ENCODE measurements at regions not wholly inside any gene's neighbourhood (a gene's known extent, or its start where the extent isn't known, plus 50 kb on each side); places are given as distances from the start of the nearest gene placed in this dataset.

- H3K9ac ChIP-seq (ENCODE audit: insufficient read depth, low read length) = no peak overlapping the region
- no peak for DNase-seq (ENCODE audit: low read depth in 2 of 2)
- H3K4me3 ChIP-seq (replicated peaks in 1 of 4; ENCODE audit: control extremely low read depth in 1 of 4, insufficient read depth in 1 of 4, low read depth in 3 of 4, low read length in 4 of 4) = no peak overlapping the region
- H3K36me3 ChIP-seq (ENCODE audit: control insufficient read depth, insufficient read depth, low read length) = no peaks in the 10 kb centered on the region
- no peak overlapping the region for H3K27ac ChIP-seq (ENCODE audit: insufficient read depth, low read length)
- H3K4me1 ChIP-seq (ENCODE audit: control insufficient read depth, extremely low read depth, insufficient read depth, low read length) = no peaks in the 10 kb centered on the region
- TF ChIP-seq CTCF (conservative IDR thresholded peaks at IDR 0.05 in 1 of 2, IDR thresholded peaks at IDR 0.05 in 1 of 2; ENCODE audit: low read depth in 1 of 2, low read length in 2 of 2) (no peak), EZH2 (IDR thresholded peaks at IDR 0.05; ENCODE audit: low read length, missing control alignments) (no peak)
- no peaks in the 10 kb centered on the region for H3K79me2 ChIP-seq (ENCODE audit: control insufficient read depth, insufficient read depth, low read length)
- no peak overlapping the region for H2AFZ ChIP-seq (ENCODE audit: low read length)
- no peaks in the 10 kb centered on the region for H3K9me3 ChIP-seq (ENCODE audit: control insufficient read depth, insufficient read depth, low read depth, low read length)
- H3K4me2 ChIP-seq (ENCODE audit: extremely low read depth, insufficient read depth, low read length) = no peak overlapping the region
- no peaks in the 10 kb centered on the region for H3K27me3 ChIP-seq (ENCODE audit: control insufficient read depth, insufficient read depth, low read length)
- H4K20me1 ChIP-seq (ENCODE audit: control insufficient read depth, extremely low read depth, insufficient read depth, low read length) = no peaks in the 10 kb centered on the region
Measured at GRCh38 chr10:124146483-124146882, 53.1 kb upstream of the CHST15 start.

- Histone ChIP-seq H3K79me2 (ENCODE audit: control insufficient read depth, insufficient read depth, low read length) (no peaks in the 10 kb centered on the region), H3K36me3 (ENCODE audit: control insufficient read depth, insufficient read depth, low read length) (no peaks in the 10 kb centered on the region), H3K27me3 (ENCODE audit: control insufficient read depth, insufficient read depth, low read length) (no peaks in the 10 kb centered on the region), H3K4me3 (replicated peaks in 1 of 4; ENCODE audit: control extremely low read depth in 1 of 4, insufficient read depth in 1 of 4, low read depth in 3 of 4, low read length in 4 of 4) (no peak overlapping the region), H3K4me1 (ENCODE audit: control insufficient read depth, extremely low read depth, insufficient read depth, low read length) (no peaks in the 10 kb centered on the region), H2AFZ (ENCODE audit: low read length) (no peak overlapping the region), H4K20me1 (ENCODE audit: control insufficient read depth, extremely low read depth, insufficient read depth, low read length) (no peaks in the 10 kb centered on the region), H3K9ac (ENCODE audit: insufficient read depth, low read length) (no peak overlapping the region), H3K4me2 (ENCODE audit: extremely low read depth, insufficient read depth, low read length) (no peak overlapping the region), H3K27ac (ENCODE audit: insufficient read depth, low read length) (no peak overlapping the region), H3K9me3 (ENCODE audit: control insufficient read depth, insufficient read depth, low read depth, low read length) (no peaks in the 10 kb centered on the region)
- peak in 1 of 2 donors; percentile 82 for DNase-seq (ENCODE audit: low read depth in 2 of 2)
- TF ChIP-seq CTCF (conservative IDR thresholded peaks at IDR 0.05 in 1 of 2, IDR thresholded peaks at IDR 0.05 in 1 of 2; ENCODE audit: low read depth in 1 of 2, low read length in 2 of 2) = no peak
- TF ChIP-seq EZH2 (IDR thresholded peaks at IDR 0.05; ENCODE audit: low read length, missing control alignments) = no peak
Measured at GRCh38 chr10:124145109-124145870, 51.9 kb upstream of the CHST15 start.

- H3K27me3 ChIP-seq (ENCODE audit: control insufficient read depth, insufficient read depth, low read length) = no peaks in the 10 kb centered on the region
- no peak overlapping the region for H2AFZ ChIP-seq (ENCODE audit: low read length)
- H3K4me3 ChIP-seq (replicated peaks in 1 of 4; ENCODE audit: control extremely low read depth in 1 of 4, insufficient read depth in 1 of 4, low read depth in 3 of 4, low read length in 4 of 4) = no peak overlapping the region
- H3K36me3 ChIP-seq (ENCODE audit: control insufficient read depth, insufficient read depth, low read length) = no peaks in the 10 kb centered on the region
- no peaks in the 10 kb centered on the region for H3K79me2 ChIP-seq (ENCODE audit: control insufficient read depth, insufficient read depth, low read length)
- H4K20me1 ChIP-seq (ENCODE audit: control insufficient read depth, extremely low read depth, insufficient read depth, low read length) = no peaks in the 10 kb centered on the region
- no peaks in the 10 kb centered on the region for H3K4me1 ChIP-seq (ENCODE audit: control insufficient read depth, extremely low read depth, insufficient read depth, low read length)
- no peaks in the 10 kb centered on the region for H3K9me3 ChIP-seq (ENCODE audit: control insufficient read depth, insufficient read depth, low read depth, low read length)
- H3K9ac ChIP-seq (ENCODE audit: insufficient read depth, low read length) = no peak overlapping the region
- no peak overlapping the region for H3K4me2 ChIP-seq (ENCODE audit: extremely low read depth, insufficient read depth, low read length)
- no peak for DNase-seq (ENCODE audit: low read depth in 2 of 2)
- TF ChIP-seq CTCF (conservative IDR thresholded peaks at IDR 0.05 in 1 of 2, IDR thresholded peaks at IDR 0.05 in 1 of 2; ENCODE audit: low read depth in 1 of 2, low read length in 2 of 2) = no peak
- no peak for TF ChIP-seq EZH2 (IDR thresholded peaks at IDR 0.05; ENCODE audit: low read length, missing control alignments)
- no peak overlapping the region for H3K27ac ChIP-seq (ENCODE audit: insufficient read depth, low read length)
Measured at GRCh38 chr10:124144536-124144935, 51.1 kb upstream of the CHST15 start.

Measured in fibroblast of lung (primary cell).